Neutrophil (primary cell): ENCODE measurements at regions not wholly inside any gene's neighbourhood (a gene's known extent, or its start where the extent isn't known, plus 50 kb on each side); places are given as distances from the start of the nearest gene placed in this dataset.

Experiments used
- H3K27ac ChIP-seq: fragments of 200-600 bp; sonication (generic); 2 replicates; pipeline ENCODE4 v1.5.1; 2016; ENCODE audit warnings: mild to moderate bottlenecking, moderate library complexity
- H3K27me3 ChIP-seq: fragments of 200-600 bp; sonication (generic); 2 replicates; pipeline ENCODE4 v1.6.0; 2016; ENCODE audit warnings: mild to moderate bottlenecking
- H3K36me3 ChIP-seq: fragments of 200-600 bp; sonication (generic); 2 replicates; pipeline ENCODE4 v1.5.1; 2017
- H3K4me1 ChIP-seq, 2 experiments: fragments of 200-600 bp in 1 of 2; sonication (generic) in 1 of 2; 1 replicate in 1 of 2; 2 replicates in 1 of 2; pipeline versions ENCODE4 v1.5.1 to v1.6.1; 2013 to 2016; ENCODE audit warnings: low read depth in 1 of 2, low read length in 1 of 2, mild to moderate bottlenecking in 1 of 2, moderate library complexity in 1 of 2; ENCODE audit not compliant: control insufficient read depth in 1 of 2, insufficient read depth in 1 of 2
- H3K4me3 ChIP-seq, 2 experiments: fragments of 200-600 bp in 1 of 2; sonication (generic) in 1 of 2; 1 replicate in 1 of 2; 2 replicates in 1 of 2; pipeline ENCODE4 v1.5.1; 2013 to 2016; ENCODE audit warnings: low read depth in 1 of 2, low read length in 1 of 2, mild to moderate bottlenecking in 1 of 2, moderate library complexity in 1 of 2
- H3K9me3 ChIP-seq: fragments of 200-600 bp; sonication (generic); 2 replicates; pipeline ENCODE4 v1.5.1; 2016
- TF ChIP-seq, protein P1 (sequence below): fragments of 200-600 bp; sonication (generic); IDR thresholded peaks from 2 replicates; pipeline ENCODE4 v1.5.1; 2016; ENCODE audit warnings: antibody characterized with exemption

DNA sequence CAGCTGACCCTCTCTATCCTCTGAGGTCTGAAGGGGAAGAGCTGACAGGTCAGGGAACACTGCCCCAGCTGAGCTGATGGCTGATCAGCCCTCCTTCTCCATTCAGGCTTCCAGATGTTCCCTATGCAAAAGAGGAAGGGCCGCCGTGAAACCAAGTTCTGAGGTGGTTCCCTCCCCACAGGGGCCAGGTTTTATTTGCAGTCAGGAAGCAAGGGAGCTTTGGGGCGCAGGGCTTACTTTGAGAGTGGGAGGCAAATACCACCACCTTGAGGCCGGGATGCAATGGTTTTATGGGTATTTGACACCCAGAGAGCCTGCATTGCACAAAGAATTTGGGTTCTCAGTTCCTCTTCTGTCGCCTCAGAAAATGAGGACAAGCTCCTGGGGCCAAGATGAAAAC lies 186.9 kb downstream of the ARRDC4 start:
- TF ChIP-seq, protein P1, sequence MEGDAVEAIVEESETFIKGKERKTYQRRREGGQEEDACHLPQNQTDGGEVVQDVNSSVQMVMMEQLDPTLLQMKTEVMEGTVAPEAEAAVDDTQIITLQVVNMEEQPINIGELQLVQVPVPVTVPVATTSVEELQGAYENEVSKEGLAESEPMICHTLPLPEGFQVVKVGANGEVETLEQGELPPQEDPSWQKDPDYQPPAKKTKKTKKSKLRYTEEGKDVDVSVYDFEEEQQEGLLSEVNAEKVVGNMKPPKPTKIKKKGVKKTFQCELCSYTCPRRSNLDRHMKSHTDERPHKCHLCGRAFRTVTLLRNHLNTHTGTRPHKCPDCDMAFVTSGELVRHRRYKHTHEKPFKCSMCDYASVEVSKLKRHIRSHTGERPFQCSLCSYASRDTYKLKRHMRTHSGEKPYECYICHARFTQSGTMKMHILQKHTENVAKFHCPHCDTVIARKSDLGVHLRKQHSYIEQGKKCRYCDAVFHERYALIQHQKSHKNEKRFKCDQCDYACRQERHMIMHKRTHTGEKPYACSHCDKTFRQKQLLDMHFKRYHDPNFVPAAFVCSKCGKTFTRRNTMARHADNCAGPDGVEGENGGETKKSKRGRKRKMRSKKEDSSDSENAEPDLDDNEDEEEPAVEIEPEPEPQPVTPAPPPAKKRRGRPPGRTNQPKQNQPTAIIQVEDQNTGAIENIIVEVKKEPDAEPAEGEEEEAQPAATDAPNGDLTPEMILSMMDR = no peak
- Histone ChIP-seq H3K4me1 (no peaks in the 10 kb centered on the region), H3K27ac (no peak overlapping the region), H3K36me3 (no peaks in the 10 kb centered on the region), H3K27me3 (no peaks in the 10 kb centered on the region), H3K9me3 (no peaks in the 10 kb centered on the region), H3K4me3 (no peak overlapping the region)

DNA sequence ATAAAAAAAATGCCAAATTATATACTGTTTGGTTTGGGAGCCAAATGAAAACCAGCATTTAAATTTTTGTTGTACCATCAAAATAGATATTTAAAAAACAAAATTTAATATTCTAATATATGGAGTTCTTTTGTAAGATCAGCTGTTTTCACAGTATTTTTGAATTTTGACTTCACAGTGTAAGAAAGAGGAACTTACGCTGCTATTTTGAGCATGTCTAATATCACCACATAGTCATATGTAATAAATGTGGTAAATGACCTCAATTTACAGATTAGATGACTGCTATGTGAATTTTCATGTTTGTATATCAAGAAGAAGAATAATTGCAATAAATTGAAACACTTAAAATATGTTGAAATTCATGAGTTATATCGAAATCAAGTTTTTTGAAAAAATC lies 189.6 kb downstream of the ARRDC4 start:
- H3K36me3 ChIP-seq = no peaks in the 10 kb centered on the region
- TF ChIP-seq, protein P1 = no peak
- no peaks in the 10 kb centered on the region for H3K27me3 ChIP-seq
- H3K9me3 ChIP-seq = no peaks in the 10 kb centered on the region
- H3K4me3 ChIP-seq = no peak overlapping the region
- H3K4me1 ChIP-seq = no peaks in the 10 kb centered on the region
- no peak overlapping the region for H3K27ac ChIP-seq

DNA sequence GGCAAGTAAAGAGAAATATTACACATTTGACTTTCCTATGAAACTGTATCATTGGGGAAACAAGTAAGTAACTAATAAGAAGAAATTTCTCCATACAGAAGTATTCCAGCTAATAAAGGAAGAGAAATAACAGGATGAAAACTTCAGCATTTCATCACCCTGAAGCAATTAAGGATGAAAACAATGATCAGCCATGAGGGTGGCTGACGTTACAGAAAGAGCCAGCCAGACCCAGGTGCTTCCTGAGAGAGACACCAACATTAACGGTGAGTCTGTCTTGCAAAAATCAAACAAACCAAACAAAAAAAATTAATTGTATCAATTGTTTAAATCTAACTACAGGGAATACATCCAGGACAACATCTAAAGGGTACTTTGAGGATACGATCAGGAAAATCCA lies 190.0 kb downstream of the ARRDC4 start:
- no peaks in the 10 kb centered on the region for H3K9me3 ChIP-seq
- no peak overlapping the region for H3K4me3 ChIP-seq
- TF ChIP-seq, protein P1 = no peak
- H3K27ac ChIP-seq = no peak overlapping the region
- H3K36me3 ChIP-seq = no peaks in the 10 kb centered on the region
- H3K27me3 ChIP-seq = no peaks in the 10 kb centered on the region
- no peaks in the 10 kb centered on the region for H3K4me1 ChIP-seq

DNA sequence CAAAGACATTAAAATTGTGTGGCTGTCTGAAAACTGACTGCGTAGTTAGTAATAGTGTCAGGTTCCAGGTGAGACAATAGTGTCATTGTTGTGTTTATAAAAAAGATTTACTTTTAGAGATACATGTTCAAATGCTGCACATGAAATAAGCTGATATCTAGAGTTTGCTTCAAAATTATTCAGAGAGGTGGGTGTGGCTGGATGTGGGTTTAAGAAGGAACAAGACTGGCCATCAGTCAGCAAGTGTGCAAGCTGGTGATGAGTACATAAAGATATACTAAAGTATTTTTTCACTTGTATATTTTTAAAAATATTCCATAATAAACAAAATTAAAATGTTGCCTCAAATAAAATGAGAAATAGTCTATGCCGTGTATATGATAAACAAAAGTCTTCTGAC lies 190.6 kb downstream of the ARRDC4 start:
- TF ChIP-seq, protein P1 = no peak
- Histone ChIP-seq H3K4me3 (no peak overlapping the region), H3K27ac (no peak overlapping the region)

DNA sequence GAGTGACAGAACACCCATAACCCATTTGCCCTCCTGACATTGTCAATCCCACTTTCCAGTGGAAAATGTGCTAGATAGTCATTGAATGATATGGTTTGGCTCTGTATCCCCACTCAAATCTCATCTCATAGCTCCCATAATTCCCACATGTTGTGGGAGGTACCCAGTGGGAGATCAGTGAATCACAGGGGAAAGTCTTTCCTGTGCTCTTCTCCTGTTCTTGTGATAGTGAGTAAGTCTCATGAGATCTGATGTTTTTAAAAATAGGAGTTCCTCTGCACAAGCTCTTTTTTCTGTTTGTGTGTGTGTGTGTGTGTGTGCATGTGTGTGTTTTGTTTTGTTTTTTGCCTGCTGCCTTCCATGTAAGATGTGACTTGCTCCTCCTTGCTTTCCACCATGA lies 191.7 kb downstream of the ARRDC4 start:
- Histone ChIP-seq H3K27ac (no peak overlapping the region), H3K4me1 (no peaks in the 10 kb centered on the region), H3K9me3 (no peaks in the 10 kb centered on the region), H3K27me3 (no peaks in the 10 kb centered on the region), H3K4me3 (no peak overlapping the region), H3K36me3 (no peaks in the 10 kb centered on the region)
- TF ChIP-seq, protein P1 = no peak

More for the DNA sequence above, 190.6 kb downstream of the ARRDC4 start:
- no peaks in the 10 kb centered on the region for H3K36me3 ChIP-seq
- no peaks in the 10 kb centered on the region for H3K27me3 ChIP-seq
- H3K9me3 ChIP-seq = no peaks in the 10 kb centered on the region
- no peaks in the 10 kb centered on the region for H3K4me1 ChIP-seq

DNA sequence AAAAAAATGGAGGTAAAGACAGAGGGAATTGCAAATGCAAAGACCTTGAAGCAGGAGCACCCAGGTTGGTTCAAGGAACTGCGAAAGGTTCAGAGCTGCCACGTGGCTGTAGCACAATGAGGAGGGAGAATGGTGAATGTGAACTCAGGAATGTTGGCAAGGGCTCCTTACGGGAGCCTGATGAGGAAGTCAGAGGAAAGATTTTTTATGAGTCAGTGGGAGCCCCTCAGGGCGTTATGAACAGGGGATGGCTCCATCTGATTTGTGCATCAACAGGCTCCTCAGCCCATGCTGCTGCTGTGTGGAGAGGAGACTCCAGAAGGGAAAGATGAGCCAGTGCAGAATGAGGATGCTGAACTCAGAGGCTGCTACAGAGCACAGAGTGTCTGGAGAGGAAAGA lies 194.4 kb downstream of the ARRDC4 start:
- Histone ChIP-seq H3K9me3 (no peaks in the 10 kb centered on the region), H3K27me3 (no peaks in the 10 kb centered on the region), H3K27ac (no peak overlapping the region), H3K36me3 (no peaks in the 10 kb centered on the region), H3K4me1 (no peaks in the 10 kb centered on the region), H3K4me3 (no peak overlapping the region)
- TF ChIP-seq, protein P1 = no peak
